ENCODE measurements at regions not wholly inside any gene's neighbourhood (a gene's known extent, or its start where the extent isn't known, plus 50 kb on each side); places are given as distances from the start of the nearest gene placed in this dataset.

DNA sequence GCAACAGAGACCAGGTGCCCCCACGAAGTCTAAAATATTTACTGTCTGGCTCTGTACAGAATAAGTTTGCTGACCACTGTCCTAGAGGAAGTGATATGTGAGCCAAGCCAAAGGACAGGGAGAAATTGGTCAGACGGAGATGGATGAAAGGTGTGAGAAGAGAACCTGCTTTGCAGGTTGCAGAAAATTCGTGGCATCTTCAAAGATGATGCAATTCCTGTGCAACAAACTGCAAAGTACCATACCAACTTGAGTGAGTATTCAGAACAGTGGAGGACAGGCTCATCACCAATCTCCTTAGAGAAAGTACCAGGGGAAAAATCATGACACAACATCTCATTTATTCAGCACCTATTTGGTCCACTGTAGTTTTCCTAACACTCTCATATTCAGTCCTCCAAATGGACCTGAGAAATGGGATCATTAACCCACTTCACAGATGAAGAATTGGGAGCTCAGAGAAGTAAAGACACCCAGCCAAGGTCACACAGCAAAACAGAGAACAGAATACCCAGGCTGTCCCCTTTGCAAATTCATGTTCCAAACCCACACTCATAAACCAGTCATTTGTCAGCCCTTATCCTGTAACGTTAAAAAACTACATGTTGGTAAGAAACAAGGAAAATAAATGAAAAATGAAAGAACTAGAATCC is 536.8 kb downstream of the MIAT start:
- in situ Hi-C loops (cut with HindIII; ENCODE audit: low sequenced_read_pairs) = no loop called here
- no peak for DNase-seq (ENCODE audit: low spot score)

DNA sequence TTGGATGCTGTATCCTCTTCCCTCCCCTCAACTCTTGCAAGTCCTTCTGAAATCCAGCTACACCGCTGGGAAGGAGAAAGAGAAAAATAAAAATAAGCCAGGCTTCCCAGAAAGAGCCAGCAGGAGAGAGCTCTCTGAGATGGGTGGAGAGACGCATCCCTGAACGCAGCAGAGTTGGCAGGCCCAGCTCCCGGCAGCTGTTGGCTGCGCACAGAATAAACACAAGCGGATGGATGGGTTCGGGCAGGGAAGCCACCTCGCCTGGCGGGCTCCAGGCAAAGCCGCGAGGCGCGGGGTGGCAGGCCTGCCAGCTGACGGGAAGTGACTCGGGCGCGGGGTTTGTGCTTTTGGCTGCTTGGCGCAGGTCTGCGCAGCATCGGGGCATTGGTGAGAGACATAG is 537.7 kb downstream of the MIAT start:
- in situ Hi-C loops (cut with HindIII; ENCODE audit: low sequenced_read_pairs) = no loop called here
- DNase-seq (ENCODE audit: low spot score) = no peak

DNA sequence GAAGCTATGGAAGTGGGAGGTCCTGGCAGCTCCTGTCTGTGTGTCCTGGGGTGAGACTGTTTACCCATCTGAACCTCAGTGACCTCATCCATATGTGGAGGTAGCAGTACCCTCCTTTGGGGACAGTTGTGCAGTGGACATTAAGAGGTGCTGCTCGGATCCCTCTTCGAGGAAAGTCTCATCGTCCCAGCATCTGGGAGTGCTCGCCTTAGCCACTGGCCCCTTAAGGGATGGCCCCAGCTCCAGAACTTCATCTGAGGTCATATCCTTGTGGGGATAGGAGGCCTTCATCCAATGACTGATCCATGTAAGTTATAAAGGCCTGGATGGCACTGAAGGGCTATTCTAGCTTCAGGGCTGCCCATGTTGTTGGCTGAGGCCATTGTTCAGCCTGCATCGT is 538.1 kb downstream of the MIAT start:
- in situ Hi-C loops (cut with HindIII; ENCODE audit: low sequenced_read_pairs) = no loop called here
- no peak for DNase-seq (ENCODE audit: low spot score)

DNA sequence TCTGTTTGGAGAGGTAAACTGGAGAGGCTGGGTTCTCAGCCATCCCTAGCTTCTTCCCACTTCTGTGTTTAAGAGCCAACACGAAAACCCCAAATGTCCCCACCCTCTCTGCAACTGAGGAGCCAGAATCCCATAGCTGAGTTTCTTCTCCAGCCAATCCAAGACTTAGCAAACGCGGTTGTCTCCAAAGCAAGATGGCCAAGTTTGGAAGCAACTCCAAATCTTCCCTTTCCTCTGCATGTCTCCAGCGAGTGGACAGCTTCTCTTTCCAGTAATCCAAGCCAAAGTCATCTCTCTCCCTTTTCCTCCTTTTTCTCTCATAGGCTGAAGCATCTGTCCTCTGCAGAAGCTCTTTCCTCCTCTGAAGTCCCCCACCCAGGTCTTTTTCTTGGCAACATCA is 539.2 kb downstream of the MIAT start:
- no peak for DNase-seq (ENCODE audit: low spot score)
- in situ Hi-C loops (cut with HindIII; ENCODE audit: low sequenced_read_pairs) = no loop called here

DNA sequence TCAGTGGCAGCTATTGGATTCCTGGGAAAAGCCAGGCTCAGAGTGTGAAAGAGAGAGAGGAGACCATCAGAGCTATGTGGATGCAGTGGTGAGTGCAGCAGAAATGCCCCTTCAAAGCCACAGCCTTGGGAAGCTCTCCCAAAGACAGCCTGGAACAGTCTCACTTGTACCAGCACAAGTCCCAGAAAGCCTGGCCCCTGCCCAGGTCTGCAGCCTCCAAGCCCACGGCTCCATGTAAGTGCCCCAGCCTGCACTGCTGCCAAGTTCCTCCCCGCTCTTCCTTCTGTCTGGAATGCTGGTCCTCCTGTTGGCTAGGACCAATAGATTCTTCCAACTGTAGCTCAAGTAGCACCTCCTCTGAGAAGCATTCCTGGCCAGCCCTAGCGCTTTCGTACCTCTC is 539.7 kb downstream of the MIAT start:
- in situ Hi-C loops (cut with HindIII; ENCODE audit: low sequenced_read_pairs) = no loop called here
- DNase-seq (ENCODE audit: low spot score) = no peak

DNA sequence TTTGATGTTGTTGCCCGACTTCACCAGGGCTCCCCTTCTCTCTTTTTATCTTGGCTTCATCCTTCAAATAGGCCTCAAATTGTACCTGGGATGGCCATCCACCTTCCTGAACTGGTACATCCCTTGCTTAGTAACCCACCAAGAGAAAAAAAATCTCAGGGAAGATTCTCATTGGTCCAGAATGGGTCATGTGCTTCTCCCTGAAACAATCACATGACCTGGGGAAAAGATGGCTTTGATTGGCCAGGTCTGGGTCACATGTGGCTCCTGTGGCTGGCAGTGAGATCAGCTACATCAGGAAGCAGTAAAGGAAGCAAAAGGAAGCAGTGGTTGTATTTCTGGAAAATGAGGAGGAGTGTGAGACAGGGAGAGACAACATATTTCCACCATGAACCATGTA is 540.2 kb downstream of the MIAT start:
- in situ Hi-C loops (cut with HindIII; ENCODE audit: low sequenced_read_pairs) = no loop called here
- DNase-seq (ENCODE audit: low spot score) = no peak

DNA sequence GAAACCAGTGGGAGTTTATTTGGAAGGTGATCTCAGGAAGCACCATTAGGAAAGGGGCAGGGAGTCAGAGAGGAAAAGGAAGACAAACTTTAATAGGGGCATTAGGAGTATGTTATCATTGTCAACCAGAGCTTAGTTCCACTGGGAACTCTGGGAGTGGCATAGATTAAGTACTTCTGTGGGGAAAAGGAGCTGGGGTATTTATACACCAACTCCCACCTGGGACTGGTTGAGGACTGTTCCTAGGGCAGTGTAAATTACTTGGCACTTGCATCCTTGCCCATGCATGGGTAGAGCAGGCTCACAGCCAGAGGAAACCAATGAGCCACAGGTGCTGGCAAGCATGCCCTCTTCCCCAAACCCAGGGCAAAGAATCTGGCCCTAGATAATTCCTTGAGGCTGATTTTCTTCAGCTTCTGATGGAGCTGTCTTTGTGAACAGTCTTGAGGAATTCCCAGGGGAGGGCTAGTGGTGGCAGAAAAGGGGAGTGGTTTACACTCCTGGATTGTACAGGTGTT is 541.2 kb downstream of the MIAT start:
- in situ Hi-C loops (cut with HindIII; ENCODE audit: low sequenced_read_pairs) = no loop called here
- no peak for DNase-seq (ENCODE audit: low spot score)

DNA sequence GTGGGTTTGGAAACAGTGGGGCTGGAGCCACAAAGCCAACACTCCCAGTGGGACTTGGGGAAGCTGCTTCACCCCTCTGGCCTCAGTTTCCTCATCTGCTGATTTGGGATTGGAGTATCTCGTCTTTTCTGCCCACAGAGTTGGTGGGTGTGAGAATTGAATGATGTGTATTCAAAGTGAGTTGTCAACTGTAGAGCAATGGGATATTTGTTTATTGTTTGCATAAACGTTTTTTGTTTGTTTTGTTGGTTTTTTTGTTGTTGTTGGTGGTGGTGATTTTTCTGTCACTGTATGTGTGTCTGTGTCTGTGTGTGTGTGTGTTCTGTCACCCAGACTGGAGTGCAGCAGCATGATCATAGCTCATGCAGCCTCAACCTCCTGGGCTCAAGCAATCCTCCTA is 542.0 kb downstream of the MIAT start:
- DNase-seq (ENCODE audit: low spot score) = no peak
- in situ Hi-C loops (cut with HindIII; ENCODE audit: low sequenced_read_pairs) = no loop called here

DNA sequence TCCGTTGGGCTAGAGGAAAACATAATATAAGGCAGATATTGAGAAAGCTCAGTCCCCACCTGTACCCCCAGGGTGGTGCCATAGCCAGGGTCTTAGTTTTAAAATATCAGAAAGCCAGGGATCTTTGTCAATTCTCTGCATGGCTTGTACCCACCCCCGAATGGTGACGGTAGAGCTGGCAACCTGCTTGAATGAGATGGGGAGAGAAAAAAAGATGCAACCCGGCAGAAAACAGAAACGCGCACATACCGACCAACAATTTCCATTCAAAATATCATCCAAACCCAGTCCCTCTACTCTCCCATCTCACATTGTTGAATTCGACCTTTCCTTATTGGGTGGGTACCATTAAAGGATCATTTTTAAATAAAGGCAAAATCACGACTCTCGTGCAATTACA is 543.9 kb downstream of the MIAT start:
- in situ Hi-C loops (cut with HindIII; ENCODE audit: low sequenced_read_pairs) = no loop called here
- DNase-seq (ENCODE audit: low spot score) = no peak

DNA sequence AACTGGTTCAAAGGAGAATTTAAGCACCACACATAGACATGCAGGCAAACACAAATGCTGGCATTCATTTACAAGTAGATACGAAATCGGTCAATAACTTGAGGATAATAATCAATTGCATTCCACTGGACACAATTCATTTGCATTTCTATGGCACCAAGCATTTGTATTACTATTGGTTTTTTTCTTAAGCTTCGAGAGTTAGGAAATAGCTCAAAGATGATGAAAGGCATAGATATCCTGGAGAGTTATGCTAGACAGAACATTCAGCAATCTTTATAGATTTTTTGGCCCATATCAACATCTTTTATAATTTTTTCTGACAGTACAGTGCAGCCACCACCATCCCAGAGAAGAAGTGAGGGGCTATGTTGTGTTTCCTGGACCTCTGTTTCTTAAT is 544.4 kb downstream of the MIAT start:
- in situ Hi-C loops (cut with HindIII; ENCODE audit: low sequenced_read_pairs) = no loop called here
- DNase-seq (ENCODE audit: low spot score) = no peak

DNA sequence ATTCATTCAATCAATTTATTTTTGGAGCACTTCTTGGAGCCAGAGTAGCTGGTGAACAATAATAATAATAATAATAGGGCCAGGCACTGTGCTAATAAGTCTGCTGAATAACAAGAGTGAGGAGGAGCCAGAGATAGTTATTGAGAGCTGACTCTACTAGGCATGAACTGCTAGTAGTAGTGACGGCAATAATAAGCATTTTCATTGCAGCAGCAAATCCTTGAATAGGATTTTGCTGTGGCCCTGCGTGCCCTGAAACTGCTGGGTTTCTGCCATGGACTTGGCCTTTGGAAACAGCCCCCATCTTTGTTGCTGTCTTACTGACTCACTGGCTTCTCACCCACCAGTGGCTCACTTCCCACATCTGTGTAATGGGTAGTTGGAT is 545.9 kb downstream of the MIAT start:
- DNase-seq (ENCODE audit: low spot score) = no peak
- in situ Hi-C loops (cut with HindIII; ENCODE audit: low sequenced_read_pairs) = no loop called here

DNA sequence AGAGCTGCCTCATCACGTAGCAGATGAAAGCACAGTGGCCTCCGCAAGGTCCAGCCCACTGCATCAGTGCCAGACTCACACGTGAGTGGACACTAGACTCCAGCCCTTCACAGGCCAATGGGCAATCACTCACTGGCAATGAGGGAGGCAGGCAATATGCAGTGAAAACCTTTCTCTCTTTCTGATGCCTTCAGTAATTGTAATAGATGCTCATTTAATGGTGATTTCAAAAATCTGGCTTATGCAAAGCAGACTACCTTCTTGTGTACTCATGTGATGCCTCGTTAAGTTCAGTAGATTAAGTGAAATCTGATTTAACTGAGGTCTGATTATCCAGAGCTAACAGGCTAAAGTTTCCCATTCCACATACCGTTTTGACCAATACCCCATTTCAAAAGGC is 546.9 kb downstream of the MIAT start:
- DNase-seq (ENCODE audit: low spot score) = no peak
- in situ Hi-C loops (cut with HindIII; ENCODE audit: low sequenced_read_pairs) = no loop called here

DNA sequence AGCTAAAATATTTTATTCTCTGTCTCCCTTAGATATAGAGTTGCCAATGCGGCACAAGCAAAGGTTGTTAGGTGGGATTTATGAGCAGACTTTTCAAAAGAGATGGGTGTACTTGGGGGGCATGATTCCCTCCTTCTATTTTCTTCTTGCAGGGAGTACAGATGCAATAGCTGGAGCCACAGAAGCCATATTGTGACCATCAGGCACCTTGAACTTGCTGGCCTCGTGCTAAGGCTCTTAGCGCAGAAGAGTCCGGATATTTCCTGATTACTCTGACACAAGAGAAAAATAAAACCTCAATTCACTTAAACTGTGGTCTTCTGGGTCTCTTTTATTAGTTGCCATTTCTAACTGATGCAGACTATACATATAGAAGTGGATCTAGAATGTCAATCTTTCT is 547.4 kb downstream of the MIAT start:
- in situ Hi-C loops (cut with HindIII; ENCODE audit: low sequenced_read_pairs) = no loop called here
- DNase-seq (ENCODE audit: low spot score) = no peak

DNA sequence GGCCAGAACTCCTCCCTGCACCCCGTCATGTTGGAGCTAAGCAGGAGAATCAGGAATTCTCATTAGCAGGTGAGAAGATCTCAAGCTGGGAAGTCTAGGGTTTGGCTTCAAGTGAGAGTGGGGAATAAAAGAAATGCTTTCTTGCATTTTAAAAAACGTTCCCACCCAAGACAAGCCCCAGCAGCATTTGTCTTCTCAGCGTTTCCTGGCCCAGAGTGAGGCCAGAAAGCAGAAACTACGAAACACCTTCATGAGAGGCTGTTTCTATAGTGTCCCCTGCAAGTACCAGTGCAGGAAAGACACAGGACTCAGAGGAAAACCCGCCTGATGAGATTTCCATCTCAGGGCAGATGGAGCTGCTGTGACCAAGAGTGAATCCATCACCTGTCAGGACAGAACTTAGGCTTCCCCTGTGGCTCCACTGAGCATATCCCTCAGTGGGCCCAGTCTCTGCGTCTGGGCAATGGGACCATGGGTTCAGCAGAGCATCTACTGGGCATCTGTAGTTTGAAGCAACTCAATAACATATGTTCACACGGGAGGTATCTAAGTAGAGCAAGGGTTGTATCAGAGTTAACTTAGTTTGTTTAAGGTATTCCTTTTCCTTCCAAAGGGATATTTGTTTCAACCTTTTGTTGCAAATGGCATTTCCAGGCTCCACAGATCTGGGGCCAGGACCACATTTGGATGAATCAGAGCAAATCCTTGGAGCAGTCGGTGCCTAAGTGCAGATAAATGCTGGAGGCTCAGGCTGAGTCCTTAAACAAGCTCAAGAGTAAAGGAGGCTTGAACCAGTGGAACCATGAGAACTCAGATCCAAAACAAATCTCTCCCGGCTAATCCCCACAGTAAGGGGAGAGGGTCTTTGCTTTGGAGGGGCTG is 548.3 kb downstream of the MIAT start:
- in situ Hi-C loops (cut with HindIII; ENCODE audit: low sequenced_read_pairs) = no loop called here
- no peak for DNase-seq (ENCODE audit: low spot score)

DNA sequence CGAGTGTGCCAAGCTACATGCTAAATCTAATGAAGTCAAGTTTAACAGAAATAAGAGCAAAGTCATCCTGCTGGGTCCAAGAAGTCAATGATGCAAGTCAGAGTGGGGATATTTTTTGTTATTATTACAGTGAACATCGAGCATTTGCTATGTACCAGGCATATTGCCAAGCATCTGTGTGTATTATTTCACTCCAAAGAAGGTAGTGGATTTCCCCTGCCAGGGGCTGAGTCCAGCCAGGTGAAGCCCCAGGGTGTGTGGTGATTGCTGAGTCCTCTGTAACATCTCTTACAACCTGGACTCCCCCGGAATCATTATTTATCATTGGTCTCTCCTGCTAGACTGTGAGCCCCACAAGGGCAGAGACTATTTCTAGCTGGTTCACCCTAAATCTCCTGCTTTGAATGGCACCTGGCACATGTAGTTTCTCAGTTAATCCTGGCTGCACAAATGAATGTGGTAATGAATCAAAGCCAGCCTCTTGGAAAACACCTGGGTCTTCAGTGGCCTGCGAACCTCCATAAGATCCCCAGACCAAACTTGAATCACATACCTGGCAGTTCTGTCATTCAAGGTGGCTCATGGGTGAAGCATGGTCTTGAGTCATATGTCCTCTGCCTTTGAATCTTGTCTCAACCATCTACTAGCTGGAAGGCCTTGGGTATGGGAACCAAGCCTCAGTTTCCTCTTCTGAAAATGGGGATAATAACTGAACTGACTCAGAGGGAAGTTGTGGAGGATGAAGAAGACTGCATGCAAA is 549.2 kb downstream of the MIAT start:
- in situ Hi-C loops (cut with HindIII; ENCODE audit: low sequenced_read_pairs) = no loop called here
- DNase-seq (ENCODE audit: low spot score) = no peak

DNA sequence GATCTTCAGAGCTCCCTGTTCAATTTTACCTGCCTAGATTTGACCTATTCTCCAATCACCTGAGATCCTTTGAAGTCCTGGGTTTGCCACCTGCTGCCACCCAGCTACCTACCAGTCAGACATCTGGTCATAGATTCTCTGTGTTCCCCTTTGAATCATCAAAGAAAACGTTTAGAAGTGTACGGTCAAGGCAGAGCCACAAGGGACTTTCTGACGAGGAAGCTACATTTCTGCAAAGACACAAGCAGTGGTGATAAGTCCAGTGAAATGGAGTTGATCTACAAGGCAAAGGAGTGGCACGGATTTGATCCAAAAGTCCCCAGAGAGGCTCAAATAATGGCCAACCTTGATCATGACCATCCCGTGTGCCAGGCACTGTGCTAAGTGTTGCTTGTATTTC is 549.9 kb downstream of the MIAT start:
- DNase-seq (ENCODE audit: low spot score) = no peak
- in situ Hi-C loops (cut with HindIII; ENCODE audit: low sequenced_read_pairs) = no loop called here

DNA sequence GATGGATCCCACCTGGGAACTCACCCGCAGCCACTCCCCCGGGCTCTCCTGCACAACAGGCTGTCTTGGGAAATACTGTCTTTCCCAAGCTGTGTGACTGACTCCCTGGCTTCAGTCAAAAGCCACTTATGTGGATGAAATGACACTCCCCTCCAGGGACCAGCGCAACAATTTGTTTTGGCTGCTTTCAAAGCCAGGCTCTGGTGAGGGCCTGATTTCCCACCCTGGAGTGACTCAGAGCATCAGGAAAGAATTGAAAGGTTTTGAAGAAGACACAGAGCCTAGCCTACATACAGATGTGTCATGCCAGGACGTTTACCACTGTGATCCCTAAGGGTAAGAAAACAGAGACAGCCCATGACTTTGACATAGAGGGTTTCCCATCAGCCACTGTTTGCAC is 550.5 kb downstream of the MIAT start:
- DNase-seq (ENCODE audit: low spot score) = no peak
- in situ Hi-C loops (cut with HindIII; ENCODE audit: low sequenced_read_pairs) = no loop called here

DNA sequence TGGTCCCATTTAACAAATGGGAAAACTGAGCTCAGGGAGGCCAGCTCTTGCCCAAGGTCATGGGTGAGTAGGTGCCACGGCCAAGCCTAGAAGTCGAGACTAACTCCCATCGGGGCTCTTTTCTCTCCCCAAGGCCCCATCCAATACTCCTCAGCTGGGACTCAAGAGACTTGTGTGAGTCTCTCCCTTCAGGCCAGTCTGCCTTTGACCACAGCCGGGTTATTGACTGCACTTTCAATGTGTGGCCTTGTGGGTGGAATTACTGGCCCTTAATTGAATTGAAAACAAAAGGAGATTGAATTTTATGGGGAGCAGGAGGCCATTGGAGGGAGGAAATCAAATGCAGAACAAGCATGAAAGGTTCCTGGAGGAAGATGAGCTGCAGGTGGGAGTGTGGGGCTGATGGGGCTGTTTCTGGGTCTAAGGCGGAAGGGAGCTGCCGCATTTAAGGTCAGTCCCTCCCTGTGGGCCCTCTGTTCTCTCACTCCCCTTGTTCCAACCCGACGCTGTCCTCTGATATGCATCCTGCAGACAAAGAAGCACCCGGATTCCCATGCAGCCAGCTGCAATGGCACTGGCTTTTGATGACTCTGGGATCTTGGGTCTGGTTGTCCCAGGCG is 552.8 kb downstream of the MIAT start:
- in situ Hi-C loops (cut with HindIII; ENCODE audit: low sequenced_read_pairs) = no loop called here
- DNase-seq (ENCODE audit: low spot score) = no peak

DNA sequence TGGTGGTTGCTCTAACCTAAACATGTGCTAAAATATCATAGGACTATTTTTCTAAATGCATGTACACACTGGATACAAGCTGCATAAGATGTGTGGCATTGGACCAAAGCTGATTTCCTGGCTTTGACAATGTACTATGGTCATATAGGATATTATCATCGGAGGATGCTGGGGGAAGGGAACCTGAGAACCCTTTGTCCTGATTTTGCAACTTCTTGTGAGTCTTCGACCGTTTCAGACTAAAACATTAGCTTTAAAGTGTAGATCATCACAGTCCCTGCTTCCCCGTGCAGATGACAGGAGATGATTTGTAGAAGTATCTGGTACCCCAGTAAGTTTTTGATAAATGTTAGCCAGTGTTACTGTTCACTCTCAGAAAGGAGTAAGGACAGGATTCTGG is 554.7 kb downstream of the MIAT start:
- DNase-seq (ENCODE audit: low spot score) = no peak
- in situ Hi-C loops (cut with HindIII; ENCODE audit: low sequenced_read_pairs) = no loop called here

All from G401 (cell line).